PFSK-1 (cell line): ENCODE measurements at regions not wholly inside any gene's neighbourhood (a gene's known extent, or its start where the extent isn't known, plus 50 kb on each side); places are given as distances from the start of the nearest gene placed in this dataset.

Source experiments
- SIN3A ChIP-seq: IDR thresholded peaks from 2 replicates; pipeline ENCODE4 v1.6.1; 2012; ENCODE audit warnings: mild to moderate bottlenecking, low read length, moderate library complexity, borderline replicate concordance; ENCODE audit not compliant: insufficient read depth
- TAF1 ChIP-seq: IDR thresholded peaks from 2 replicates; pipeline ENCODE4 v1.6.1; 2012; ENCODE audit warnings: low read length, control low read depth, borderline replicate concordance; ENCODE audit not compliant: insufficient read depth

GRCh38 chr1:96313216-96313615 lies 408.4 kb upstream of the PTBP2 start:
- TF ChIP-seq TAF1, result no peak
- no peak for TF ChIP-seq SIN3A
